Ovary (tissue), 3 donors: ENCODE measurements at regions not wholly inside any gene's neighbourhood (a gene's known extent, or its start where the extent isn't known, plus 50 kb on each side); places are given as distances from the start of the nearest gene placed in this dataset.

Experiments used
- CTCF ChIP-seq, 3 donors: fragments of 450-650 bp in 2 of 3; fragments of 200-600 bp in 1 of 3; IDR thresholded peaks; one replicate each; pipeline versions ENCODE4 v1.5.1 to v1.8.0; 2016 to 2022; ENCODE audit warnings: antibody characterized with exemption in 3 of 3, mild to moderate bottlenecking in 1 of 3
- EP300 ChIP-seq: sonication (generic); formaldehyde crosslinking; IDR thresholded peaks from one replicate; pipeline ENCODE4 v1.6.1; 2017; ENCODE audit warnings: antibody characterized with exemption
- POLR2A ChIP-seq: fragments of 450-650 bp; IDR thresholded peaks from one replicate; pipeline ENCODE4 v1.6.1; 2017; ENCODE audit warnings: antibody characterized with exemption, mild to moderate bottlenecking, moderate library complexity
- donor health status: DM: no; HTN: no; CAD: no.

GRCh38 chr7:34544621-34545020 lies 113.4 kb upstream of the NPSR1 start:
- TF ChIP-seq CTCF (IDR thresholded peaks at IDR 0.05) (no peak), POLR2A (no peak), EP300 (no peak)
